Calu3 (cell line): ENCODE measurements at regions not wholly inside any gene's neighbourhood (a gene's known extent, or its start where the extent isn't known, plus 50 kb on each side); places are given as distances from the start of the nearest gene placed in this dataset.

Experiments used
- BruUV-seq: library from RNA; stranded (reverse); fragments of 400-500 nt; replicated peaks from 2 replicates; lab custom pipeline; 2021; lab: Mats Ljungman, UMichigan
- CTCF ChIA-PET: fragments of 300-600 bp; sonication (Branson Sonifier 250); formaldehyde crosslinking; loops from one replicate; lab custom pipeline; 2022; ENCODE audit warnings: antibody characterized with exemption; lab: Charles Lee
- DNase-seq: peaks from one replicate; pipeline ENCODE4 v3.0.0; 2022
- H3K27ac Mint-ChIP-seq: one replicate; pipeline ENCODE4 v1.8.0; 2022; ENCODE audit warnings: mixed read lengths; ENCODE audit not compliant: unreplicated experiment
- H3K27me3 Mint-ChIP-seq: one replicate; pipeline ENCODE4 v1.8.0; 2022; ENCODE audit warnings: mixed read lengths; ENCODE audit not compliant: unreplicated experiment
- H3K36me3 Mint-ChIP-seq: one replicate; pipeline ENCODE4 v1.8.0; 2022; ENCODE audit warnings: mild to moderate bottlenecking, moderate library complexity, mixed read lengths; ENCODE audit not compliant: insufficient read depth, unreplicated experiment
- H3K4me1 Mint-ChIP-seq: one replicate; pipeline ENCODE4 v1.8.0; 2022; ENCODE audit warnings: mild to moderate bottlenecking, low read depth, mixed read lengths; ENCODE audit not compliant: unreplicated experiment
- H3K4me3 Mint-ChIP-seq: one replicate; pipeline ENCODE4 v1.8.0; 2022; ENCODE audit warnings: mild to moderate bottlenecking, low read depth, moderate library complexity, mixed read lengths; ENCODE audit not compliant: unreplicated experiment
- H3K9me3 Mint-ChIP-seq: one replicate; pipeline ENCODE4 v1.8.0; 2022; ENCODE audit warnings: low read depth, mixed read lengths; ENCODE audit not compliant: unreplicated experiment
- intact Hi-C: fragments of 100-400 bp; cut with micrococcal nuclease; formaldehyde crosslinking; loops from one replicate; pipeline ENCODE4 v1.10.0; 2022; ENCODE audit not compliant: unreplicated experiment
- TF ChIP-seq, protein P1 (sequence below): fragments of 200-600 bp; IDR thresholded peaks from one replicate; pipeline ENCODE4 v1.8.0; 2022; ENCODE audit warnings: antibody characterized with exemption; ENCODE audit not compliant: unreplicated experiment

DNA sequence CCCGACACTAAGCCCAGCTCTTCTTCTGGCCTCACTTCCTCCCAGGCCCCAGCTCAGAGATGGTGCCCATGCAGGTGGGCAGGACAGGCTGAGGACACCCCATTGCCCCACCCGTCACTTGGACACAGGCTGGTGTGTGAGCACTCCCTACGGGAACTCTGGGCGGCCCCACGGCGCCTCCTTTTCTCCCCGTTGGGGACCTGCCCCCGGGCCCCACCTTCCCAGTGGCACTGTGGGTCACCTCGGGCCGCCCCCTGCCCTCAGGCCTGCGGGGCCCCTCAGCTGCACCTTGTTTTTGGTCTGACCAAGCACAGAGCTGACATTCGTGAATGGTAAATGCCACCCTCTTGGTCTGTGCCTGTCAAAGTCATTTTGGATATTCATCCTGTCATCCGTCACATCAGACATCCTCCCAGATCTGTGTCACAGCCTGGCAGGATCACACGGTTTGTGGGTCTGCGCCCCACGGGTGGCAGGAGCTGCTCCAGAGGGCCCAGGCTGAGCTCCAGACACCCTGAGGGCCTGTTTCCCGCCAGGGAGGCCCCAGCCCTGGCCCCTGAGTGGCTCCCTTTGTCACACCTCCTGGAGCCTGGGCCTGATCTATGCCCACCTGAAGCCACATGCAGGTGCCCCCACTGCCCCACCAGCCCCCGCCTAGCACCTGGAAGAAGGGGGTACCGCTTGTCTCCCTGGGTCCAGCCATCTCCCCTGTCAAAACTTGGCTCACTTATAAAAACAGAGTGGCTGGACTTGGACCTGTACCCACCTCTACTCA is 1188.5 kb downstream of the BRD1 start:
- TF ChIP-seq, protein P1, sequence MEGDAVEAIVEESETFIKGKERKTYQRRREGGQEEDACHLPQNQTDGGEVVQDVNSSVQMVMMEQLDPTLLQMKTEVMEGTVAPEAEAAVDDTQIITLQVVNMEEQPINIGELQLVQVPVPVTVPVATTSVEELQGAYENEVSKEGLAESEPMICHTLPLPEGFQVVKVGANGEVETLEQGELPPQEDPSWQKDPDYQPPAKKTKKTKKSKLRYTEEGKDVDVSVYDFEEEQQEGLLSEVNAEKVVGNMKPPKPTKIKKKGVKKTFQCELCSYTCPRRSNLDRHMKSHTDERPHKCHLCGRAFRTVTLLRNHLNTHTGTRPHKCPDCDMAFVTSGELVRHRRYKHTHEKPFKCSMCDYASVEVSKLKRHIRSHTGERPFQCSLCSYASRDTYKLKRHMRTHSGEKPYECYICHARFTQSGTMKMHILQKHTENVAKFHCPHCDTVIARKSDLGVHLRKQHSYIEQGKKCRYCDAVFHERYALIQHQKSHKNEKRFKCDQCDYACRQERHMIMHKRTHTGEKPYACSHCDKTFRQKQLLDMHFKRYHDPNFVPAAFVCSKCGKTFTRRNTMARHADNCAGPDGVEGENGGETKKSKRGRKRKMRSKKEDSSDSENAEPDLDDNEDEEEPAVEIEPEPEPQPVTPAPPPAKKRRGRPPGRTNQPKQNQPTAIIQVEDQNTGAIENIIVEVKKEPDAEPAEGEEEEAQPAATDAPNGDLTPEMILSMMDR, result no peak
- peaks cover 2% of the 10 kb centered on the region for H3K9me3 Mint-ChIP-seq
- no TSS peak for BruUV-seq
- no peaks in the 10 kb centered on the region for H3K4me1 Mint-ChIP-seq
- no peak overlapping the region for H3K27ac Mint-ChIP-seq
- intact Hi-C loops, result no loop called here
- no peak for DNase-seq
- no peaks in the 10 kb centered on the region for H3K36me3 Mint-ChIP-seq
- CTCF ChIA-PET, result no interaction called here
- H3K27me3 Mint-ChIP-seq, result no peaks in the 10 kb centered on the region
- H3K4me3 Mint-ChIP-seq, result no peak overlapping the region

DNA sequence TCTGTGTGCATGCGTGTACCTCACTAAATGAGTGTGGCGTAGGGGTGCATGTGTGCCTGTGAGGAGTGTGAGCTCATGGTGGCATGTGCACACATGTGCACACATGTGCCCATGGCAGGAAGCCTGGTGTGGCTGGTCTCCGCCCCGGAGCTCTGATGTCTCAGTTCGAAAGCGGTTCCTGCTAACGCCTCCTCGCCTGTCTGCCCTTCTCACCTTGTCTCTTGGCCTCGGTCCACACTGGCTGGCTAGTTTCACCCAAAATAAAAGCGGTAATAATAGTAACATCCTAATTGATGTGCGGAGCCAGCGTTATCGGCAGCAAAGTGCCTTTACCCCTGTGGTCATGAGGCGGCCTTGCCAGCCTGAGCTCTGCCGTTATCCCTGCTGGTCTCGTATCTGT is 1190.4 kb downstream of the BRD1 start:
- H3K27me3 Mint-ChIP-seq, result no peaks in the 10 kb centered on the region
- intact Hi-C loops, result no loop called here
- CTCF ChIA-PET, result interaction anchor here (0.6 kb wide), 1 partner anchor 329 kb away, joined by 3 read pairs; no protein-coding TSS in a partner anchor

DNA sequence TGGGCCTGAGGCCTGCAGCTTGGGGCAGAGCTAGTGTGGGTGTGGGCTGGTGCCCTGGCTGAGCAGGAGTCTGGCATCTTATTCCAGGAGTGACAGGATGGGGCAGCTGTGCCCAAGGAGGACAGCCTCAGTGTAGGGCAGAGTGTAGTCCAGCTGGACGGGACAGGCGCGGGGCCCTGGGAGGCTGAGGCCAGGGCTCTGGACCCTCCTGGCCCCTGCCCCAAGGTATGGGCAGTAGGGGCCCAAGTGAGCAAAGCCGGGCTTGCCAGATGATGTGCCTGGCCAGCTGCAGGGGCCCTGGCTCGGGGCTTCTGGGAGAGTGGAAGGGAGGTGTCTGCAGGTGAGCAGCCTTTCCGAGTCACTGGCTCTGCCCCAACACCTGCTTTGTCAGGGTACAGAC is 1190.9 kb downstream of the BRD1 start:
- Mint-ChIP-seq H3K4me1 (no peaks in the 10 kb centered on the region), H3K4me3 (no peak overlapping the region), H3K27me3 (no peaks in the 10 kb centered on the region), H3K27ac (no peak overlapping the region), H3K36me3 (no peaks in the 10 kb centered on the region), H3K9me3 (peaks cover 5% of the 10 kb centered on the region)
- DNase-seq, result no peak
- TF ChIP-seq, protein P1, result no peak
- intact Hi-C loops, result no loop called here
- no TSS peak for BruUV-seq
- CTCF ChIA-PET, result interaction anchor here (0.6 kb wide), 1 partner anchor 328 kb away, joined by 3 read pairs; no protein-coding TSS in a partner anchor

More for the DNA sequence above, 1190.4 kb downstream of the BRD1 start:
- Mint-ChIP-seq H3K4me3 (no peak overlapping the region), H3K27ac (no peak overlapping the region), H3K9me3 (peaks cover 5% of the 10 kb centered on the region), H3K36me3 (no peaks in the 10 kb centered on the region), H3K4me1 (no peaks in the 10 kb centered on the region)
- TF ChIP-seq, protein P1, result no peak
- BruUV-seq, result no TSS peak
- no peak for DNase-seq

DNA sequence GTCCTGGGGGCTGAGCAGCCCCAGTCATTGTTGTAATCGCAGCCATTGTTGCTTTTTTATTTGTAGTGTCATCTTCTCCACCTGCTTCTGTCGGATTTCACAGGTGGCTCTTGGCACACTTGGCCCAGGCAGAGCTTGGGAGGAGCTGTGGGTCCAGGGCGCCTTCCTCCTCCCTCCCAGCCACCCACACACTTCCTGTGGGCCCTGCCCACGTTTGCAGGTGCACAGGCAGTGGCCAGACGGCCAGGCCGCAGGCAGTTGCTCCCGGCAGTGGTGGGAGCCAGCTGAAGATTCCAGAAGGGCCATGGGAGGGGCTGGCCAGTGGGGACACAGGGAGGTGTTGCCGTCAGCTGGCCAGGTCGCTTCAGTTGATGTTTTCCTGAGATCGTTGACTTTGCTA is 1191.9 kb downstream of the BRD1 start:
- no peaks in the 10 kb centered on the region for H3K27me3 Mint-ChIP-seq
- H3K9me3 Mint-ChIP-seq, result peaks cover 3% of the 10 kb centered on the region
- DNase-seq, result no peak
- no peak overlapping the region for H3K4me3 Mint-ChIP-seq
- H3K4me1 Mint-ChIP-seq, result no peaks in the 10 kb centered on the region
- CTCF ChIA-PET, result no interaction called here
- intact Hi-C loops, result no loop called here
- TF ChIP-seq, protein P1, result no peak
- H3K36me3 Mint-ChIP-seq, result no peaks in the 10 kb centered on the region
- H3K27ac Mint-ChIP-seq, result no peak overlapping the region
- no TSS peak for BruUV-seq
